SHP77 treated with DMSO at 0.1 percent for 48 hours (cell line): ENCODE measurements at regions not wholly inside any gene's neighbourhood (a gene's known extent, or its start where the extent isn't known, plus 50 kb on each side); places are given as distances from the start of the nearest gene placed in this dataset.

Source experiments
- DNase-seq: peaks from one replicate; lab custom pipeline; 2025; lab: John Stamatoyannopoulos, UW

- no peak for DNase-seq
Observed at GRCh38 chr15:70426096-70426821, 328.5 kb upstream of the TLE3 start.

DNA sequence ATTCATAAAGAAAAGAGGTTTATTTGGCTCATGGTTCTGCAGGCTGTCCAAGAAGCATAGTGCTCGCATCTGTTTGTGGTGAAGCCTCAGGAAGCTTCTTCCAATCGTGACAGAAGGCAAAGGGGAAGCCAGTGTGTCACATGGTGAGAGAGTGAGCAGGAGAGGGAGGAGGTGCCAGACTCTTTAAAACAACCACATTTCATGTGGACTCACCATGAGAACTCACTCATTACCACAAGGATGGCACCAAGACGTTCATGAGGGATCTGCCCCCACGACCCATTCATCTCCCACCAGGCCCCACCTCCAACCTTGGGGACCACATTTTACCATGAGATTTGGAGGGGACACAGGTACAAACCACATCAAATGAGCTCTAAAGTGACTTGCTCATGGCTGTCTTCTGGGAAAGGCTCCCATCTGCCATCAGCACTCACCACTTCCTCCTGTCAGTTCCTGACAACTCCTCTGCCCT, 327.3 kb upstream of the TLE3 start:
- DNase-seq: no peak

- no peak for DNase-seq
Observed at GRCh38 chr15:70423267-70423666, 325.6 kb upstream of the TLE3 start.

- DNase-seq: no peak
Observed at GRCh38 chr15:70422342-70422741, 324.6 kb upstream of the TLE3 start.

DNA sequence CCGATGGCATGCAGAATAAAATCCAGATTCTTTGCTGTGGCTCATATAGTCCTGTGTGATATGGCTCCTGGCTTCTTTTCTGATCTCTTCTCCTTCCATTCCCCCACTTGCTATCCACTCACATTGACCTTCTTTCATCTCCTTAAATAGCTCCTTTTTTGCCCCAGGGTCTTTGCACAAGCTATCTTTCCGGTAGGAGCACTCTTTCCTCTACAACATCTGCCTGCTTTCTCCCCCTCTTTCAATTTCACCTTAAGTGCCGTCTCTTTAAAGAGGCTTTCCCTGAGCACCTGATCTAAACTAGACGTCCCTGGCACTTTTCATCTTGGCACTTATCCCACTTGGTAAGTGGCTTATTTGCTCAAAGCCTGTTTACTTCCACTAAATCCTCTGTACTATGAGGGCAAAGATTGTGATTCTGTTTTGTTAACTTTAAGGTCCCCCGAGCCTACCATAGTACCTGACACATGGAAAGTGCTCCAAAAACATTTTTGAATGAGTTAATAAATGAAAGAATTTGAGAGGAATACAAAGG, 323.3 kb upstream of the TLE3 start:
- no peak for DNase-seq

DNA sequence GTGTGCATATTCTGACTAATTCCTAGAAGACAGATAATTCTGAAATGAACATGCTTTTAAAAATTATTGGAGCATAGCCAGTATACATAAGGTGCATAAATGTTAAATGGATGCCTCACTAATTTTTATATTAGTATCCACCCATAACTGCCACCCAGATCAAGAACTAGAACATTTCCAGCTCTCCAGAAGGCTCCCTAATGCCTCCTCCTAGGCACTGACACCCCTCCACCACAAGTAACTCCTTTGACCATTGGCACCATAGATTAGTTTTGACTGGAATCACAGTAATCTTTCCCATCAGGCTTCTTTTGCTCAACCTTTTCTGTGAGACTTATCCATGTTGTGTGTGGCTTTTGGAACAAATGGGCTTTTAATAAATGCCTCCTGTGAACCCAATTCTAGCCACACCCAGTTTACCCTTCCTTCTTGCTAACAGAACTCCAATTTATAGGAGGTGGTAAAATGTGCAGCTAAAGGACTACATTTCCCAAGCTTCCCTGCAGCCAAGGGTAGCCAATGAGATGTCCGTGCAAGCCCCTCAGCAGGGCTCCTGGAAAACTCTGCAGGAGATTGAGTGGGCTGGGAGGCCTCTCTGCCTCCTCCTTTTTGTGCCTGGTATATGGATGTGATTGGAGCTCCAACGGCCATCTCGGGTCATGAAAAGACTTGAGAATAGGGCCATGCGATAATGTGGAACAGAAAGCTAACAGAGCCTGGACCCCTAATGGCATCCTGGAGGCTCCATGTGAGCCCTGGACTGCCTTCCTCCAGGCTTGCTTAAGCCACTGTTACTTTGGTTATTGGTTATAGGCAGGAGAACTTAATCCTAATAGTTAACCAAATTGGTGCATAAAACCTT, 322.6 kb upstream of the TLE3 start:
- DNase-seq: no peak

- no peak for DNase-seq
Observed at GRCh38 chr15:70418943-70419342, 321.2 kb upstream of the TLE3 start.

GRCh38 chr15:70417535-70417934, 319.8 kb upstream of the TLE3 start:
- no peak for DNase-seq

DNA sequence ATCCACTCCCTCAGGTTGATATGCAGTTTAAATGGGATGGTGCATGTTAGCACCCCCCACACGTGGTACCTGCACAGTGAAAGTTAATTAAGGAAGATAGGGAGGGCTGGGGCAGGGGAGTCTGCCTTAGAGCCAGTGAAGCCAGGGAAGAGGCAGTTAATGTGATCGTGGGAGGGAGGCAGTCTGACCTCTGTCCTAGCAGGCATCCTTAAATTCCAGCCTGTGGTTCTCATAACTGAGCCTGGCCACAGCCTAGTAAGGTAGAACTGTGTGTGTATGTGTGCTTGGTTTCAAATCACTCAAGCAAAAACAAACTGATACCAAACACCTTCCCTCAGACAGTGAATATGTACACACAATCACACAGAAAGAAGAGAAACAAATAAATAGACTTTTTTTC, 319.1 kb upstream of the TLE3 start:
- DNase-seq: no peak

- no peak for DNase-seq
Observed at GRCh38 chr15:70415398-70415797, 317.7 kb upstream of the TLE3 start.

GRCh38 chr15:70414626-70415025, 316.9 kb upstream of the TLE3 start:
- DNase-seq: no peak

DNA sequence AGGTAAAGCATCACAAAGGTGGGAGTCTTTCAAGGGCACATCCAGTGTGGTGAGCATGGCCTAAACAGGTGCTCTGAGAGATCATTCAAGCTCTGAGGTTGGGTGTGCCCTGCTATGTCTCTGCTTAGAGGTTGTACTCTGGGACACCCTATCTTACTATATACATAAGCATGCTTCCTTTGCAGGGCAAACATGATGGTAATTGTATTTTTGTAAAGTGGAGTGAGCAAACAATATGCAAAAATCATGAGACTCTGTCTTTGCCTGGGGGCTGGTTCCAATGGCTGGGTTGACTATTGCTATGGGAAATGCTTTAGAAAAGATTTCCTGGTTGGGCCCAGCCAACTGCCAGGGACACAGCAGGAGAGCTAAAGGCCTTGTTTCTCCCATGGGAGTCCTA, 315.1 kb upstream of the TLE3 start:
- DNase-seq: no peak

GRCh38 chr15:70411143-70411863, 313.6 kb upstream of the TLE3 start:
- no peak for DNase-seq

GRCh38 chr15:70410371-70410985, 312.8 kb upstream of the TLE3 start:
- DNase-seq: no peak

DNA sequence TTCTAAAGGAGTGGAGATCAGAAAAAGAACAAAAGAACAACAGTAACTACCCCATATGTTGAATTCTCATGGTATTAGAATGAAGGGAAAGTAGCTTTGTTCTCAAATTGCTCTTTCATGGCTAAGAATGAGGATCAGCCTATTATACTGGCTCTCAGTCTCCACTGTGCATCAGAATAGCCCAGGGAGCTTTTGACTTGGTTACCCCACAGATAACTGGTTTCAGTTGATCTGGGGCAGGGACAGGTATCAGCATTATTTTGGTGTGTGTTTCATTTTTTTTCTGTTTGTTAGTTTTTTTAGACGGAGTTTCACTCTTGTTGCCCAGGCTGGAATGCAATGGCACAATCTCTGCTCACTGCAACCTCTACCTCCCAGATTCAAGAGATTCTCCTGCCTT, 311.7 kb upstream of the TLE3 start:
- no peak for DNase-seq

DNA sequence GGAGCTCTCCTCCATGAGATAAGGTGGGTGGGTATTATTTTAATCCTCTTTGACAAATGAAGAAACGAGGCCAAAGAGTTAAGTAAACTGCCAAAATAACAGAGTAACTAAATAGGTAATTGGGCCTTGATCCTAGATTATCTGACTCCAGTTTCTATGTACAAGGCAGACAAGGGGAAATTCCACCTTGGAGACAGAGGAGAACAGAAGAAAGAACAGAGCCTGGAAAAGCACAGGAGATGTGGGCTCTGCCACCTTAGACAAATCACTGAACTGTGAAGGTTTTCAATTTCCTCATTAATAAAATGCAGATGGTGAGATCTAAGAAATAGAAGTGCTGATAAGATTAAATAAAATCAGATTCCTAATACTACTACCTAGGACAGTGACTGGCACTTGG, 310.2 kb upstream of the TLE3 start:
- DNase-seq: no peak

- DNase-seq: no peak
Observed at GRCh38 chr15:70407336-70407670, 309.6 kb upstream of the TLE3 start.

DNA sequence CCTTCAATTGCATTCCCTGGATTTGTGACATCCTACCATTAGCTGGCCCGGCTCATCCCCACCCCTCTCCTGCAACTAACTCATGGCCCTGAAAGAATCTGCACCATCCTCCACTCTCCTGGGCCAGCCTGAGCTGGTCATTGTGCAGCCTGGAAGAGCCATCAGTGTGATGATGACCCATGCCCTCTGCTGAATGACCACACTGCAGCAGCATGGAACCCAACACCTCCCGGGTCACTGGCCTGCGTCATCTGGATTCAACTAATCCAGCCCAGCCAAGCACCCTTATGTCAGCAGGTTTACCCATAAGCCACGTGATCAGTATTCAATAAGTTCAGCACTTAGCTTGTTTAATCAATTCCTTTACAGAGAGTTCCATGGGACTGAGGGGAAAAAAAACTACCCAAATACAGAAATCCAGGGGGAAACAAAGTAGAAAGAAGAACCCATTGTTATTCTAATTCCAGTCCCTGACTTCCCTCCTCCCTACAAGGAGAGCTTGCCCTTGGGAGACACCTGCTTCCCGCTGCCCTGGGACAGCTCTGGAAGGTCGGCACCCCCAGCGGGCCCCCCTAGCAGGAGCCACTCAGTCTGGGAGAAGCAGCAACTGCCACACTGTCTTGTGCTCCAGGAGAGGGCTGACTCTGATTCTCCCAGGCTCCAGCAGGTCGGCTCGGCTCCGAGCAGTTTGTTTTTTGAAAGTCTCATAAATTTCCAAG, 309.1 kb upstream of the TLE3 start:
- DNase-seq: no peak

DNA sequence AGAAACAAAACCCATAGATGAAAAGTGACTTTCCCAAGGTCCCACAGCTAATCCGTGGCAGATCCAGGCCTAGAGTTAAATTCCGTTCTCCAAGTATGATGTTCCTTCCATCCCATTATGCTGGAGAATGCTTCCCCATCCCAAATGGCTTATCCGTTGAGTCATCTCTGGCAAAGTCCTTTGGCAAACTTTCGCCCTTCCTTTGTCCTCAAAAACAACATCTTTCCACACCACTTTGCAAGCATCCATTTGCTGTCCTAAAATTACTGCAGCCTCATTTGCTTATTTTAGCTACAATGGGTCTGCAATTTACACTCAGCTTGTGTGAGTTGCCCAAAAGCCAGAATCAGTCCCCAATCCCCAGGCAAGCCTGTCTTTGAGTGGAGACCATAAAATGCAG, 304.0 kb upstream of the TLE3 start:
- DNase-seq: no peak

DNA sequence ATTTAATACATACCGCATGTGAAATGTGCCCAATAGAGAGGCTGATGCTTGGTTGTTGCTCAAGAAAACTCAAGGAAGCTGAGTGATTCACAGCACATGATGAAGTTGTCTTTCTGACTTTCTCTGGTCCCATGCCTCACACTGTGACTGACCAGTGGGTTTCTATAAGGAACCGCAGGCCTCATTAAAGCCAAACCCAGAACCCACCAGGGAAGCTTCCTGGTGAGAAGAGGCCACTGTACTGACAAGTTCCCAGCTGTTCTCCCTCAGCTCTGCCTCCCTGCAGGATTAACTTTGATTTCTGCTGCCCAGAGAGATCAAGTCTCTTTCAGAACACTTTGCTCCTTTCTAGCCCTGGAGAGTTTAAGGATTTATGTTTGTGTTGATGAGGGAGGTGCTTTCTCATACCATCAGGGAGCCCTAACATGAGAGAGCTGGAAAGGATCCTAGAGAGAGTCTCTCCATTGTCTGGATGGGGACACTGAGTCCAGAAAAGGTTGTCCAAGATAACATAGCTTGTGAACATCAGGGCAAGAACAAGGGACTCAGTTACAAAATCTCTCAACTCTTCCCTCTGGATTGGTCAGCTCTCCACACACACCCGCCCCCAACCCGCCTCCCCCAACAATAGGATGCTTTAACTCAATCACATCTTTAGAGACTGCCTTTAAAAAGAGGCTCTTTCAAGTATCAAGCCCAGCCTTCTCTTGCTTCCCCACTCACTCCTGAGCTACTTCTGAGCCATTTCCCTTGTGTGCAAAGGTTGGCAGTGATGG, 303.2 kb upstream of the TLE3 start:
- no peak for DNase-seq

DNA sequence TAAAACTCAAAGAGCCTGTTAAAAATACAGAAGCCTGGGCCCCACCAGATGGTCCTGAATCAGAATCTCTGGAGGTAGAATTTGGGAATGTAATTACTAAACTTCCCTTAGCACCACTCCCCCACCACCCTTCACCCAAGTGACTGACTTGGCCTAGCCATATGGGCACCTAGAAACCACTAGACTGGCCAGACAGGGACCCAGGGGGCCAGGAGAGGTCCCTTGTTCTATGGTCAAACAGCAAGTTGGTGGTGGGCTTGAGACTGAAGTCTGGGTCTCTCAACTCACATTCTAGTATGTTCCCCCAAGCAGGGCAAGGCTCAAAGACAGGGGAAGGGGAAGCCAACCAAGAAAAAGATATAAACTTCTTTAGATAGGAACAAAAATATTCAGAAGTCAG, 301.5 kb upstream of the TLE3 start:
- no peak for DNase-seq
